COLO668 (cell line): ENCODE measurements at regions not wholly inside any gene's neighbourhood (a gene's known extent, or its start where the extent isn't known, plus 50 kb on each side); places are given as distances from the start of the nearest gene placed in this dataset.
"Not testable (repeated sequence)": the region's sequence is repeated elsewhere in the genome, so short reads cannot be mapped to it uniquely, and the experiment has no call there.

Experiments used
- DNase-seq: peaks from one replicate; lab custom pipeline; 2025; ENCODE audit not compliant: unreplicated experiment; lab: John Stamatoyannopoulos, UW

GRCh38 chr14:58878439-58879139 lies 240.8 kb downstream of the DACT1 start:
- DNase-seq, result no peak

- no peak for DNase-seq
Observed at GRCh38 chr14:58881433-58881832, 243.7 kb downstream of the DACT1 start.

- DNase-seq, result no peak
Observed at GRCh38 chr14:58882577-58883018, 244.8 kb downstream of the DACT1 start.

DNA sequence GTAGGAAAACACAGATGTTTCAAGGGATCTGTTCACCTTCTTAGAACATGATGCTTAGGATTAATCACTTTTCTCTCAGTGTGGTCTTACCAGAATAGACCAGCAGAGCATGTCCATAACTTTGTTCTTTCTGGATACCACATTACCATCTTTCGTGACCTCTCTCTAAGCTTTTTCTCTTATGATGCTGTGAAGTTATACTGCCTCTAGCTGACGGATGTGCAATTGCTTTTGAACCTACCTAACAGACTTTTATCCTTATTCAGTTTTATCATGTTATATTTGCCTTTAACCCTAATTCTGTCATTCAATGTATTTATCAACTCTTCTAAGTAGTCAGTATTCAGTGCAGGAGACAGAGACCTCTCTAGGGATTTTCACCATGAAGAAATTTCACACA lies 246.7 kb downstream of the DACT1 start:
- DNase-seq, result no peak

GRCh38 chr14:58887931-58888330 lies 250.2 kb downstream of the DACT1 start:
- no peak for DNase-seq

- DNase-seq, result no peak
Observed at GRCh38 chr14:58898655-58899316, 261.0 kb downstream of the DACT1 start.

- DNase-seq, result no peak
Observed at GRCh38 chr14:58899317-58899713, 261.6 kb downstream of the DACT1 start.

GRCh38 chr14:58901826-58902225 lies 264.1 kb downstream of the DACT1 start:
- no peak for DNase-seq

GRCh38 chr14:58904776-58905175 lies 267.0 kb downstream of the DACT1 start:
- no peak for DNase-seq

GRCh38 chr14:58907803-58908202 lies 270.0 kb downstream of the DACT1 start:
- no peak for DNase-seq

DNA sequence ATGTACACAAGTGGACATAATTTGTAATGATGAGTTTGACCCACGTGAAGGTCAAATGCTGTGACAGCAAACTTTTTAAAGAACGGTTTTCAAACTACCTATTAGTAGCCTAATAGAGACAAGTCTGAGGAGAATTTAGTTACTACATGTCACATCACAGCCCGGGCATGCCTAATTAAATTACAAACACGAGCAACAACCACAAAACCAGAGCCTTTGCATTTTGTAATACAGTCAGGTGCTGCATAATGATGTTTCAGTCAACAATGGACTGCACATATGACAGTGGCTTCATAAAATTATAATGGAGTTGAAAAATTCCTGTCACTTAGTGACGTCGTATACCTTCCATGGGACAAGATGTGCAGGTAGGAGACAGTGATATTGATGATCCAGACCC lies 274.5 kb downstream of the DACT1 start:
- DNase-seq, result no peak

GRCh38 chr14:58912799-58913432 lies 275.2 kb downstream of the DACT1 start:
- peak; percentile 17 for DNase-seq

DNA sequence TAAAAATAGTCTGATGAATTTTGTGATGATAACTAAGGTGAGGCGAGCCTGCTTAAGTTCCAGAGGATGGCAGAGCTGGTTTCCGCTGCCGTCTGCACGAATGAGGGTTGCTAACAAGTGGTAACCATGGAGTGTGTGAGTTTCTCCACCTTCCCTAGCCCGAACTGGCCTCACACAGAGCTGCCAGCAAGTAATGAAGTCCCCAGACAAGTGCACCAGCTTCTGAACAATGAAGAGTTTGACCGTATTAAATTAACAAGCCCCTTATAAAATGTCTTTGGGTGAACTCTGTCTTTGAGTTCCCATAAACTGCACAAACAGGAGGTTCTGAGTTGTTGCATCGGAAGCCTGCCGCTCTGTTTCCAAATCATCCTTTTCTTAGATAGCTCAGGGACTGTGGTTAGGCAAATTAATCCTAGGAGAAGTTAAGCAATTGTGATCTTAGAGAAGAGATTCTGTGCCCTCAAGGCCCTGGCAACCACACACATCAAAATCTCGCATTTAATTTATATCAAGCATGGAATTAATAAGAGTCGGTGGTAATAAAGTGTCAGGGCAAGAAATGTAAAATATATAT lies 274.1 kb upstream of the DAAM1 start:
- no peak for DNase-seq

GRCh38 chr14:58915646-58916045 lies 272.8 kb upstream of the DAAM1 start:
- no peak for DNase-seq

GRCh38 chr14:58918066-58918738 lies 270.3 kb upstream of the DAAM1 start:
- no peak for DNase-seq

DNA sequence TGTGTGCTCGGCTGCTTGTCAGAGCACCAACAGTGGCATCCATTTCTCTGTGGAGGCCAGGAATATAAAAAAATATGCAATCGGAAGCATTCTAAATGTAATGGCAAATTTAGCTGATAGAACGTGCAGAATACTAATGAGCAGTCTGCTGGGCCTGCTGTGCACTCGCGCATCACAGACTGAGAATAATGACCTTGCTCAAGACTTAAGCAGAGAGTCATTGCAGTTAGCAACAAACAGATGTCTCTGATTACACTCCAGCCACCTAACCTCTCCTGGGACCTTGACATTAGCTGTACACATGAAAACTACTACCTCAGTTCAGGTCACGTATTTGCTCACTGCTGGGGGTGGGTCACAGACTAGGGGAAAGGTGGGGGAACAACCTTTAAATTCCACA lies 269.2 kb upstream of the DAAM1 start:
- no peak for DNase-seq

DNA sequence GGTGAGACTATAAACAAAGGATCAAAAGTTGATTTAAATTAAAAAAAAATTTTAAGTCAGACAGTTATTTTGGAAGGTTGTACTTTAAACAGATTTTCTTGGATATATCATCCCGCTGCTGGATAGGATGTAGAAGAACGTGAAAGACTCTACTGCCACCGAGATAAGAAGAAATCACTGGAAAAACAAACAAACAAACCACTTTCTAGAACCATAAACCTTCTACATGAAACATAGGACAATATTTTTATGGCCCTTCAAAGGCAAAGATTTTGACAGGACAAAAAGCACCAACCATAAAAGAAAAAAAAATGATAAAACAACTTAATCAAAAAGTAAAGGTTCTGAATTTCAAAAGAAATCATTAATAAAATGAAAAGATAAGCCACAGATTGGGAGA lies 268.2 kb upstream of the DAAM1 start:
- no peak for DNase-seq

DNA sequence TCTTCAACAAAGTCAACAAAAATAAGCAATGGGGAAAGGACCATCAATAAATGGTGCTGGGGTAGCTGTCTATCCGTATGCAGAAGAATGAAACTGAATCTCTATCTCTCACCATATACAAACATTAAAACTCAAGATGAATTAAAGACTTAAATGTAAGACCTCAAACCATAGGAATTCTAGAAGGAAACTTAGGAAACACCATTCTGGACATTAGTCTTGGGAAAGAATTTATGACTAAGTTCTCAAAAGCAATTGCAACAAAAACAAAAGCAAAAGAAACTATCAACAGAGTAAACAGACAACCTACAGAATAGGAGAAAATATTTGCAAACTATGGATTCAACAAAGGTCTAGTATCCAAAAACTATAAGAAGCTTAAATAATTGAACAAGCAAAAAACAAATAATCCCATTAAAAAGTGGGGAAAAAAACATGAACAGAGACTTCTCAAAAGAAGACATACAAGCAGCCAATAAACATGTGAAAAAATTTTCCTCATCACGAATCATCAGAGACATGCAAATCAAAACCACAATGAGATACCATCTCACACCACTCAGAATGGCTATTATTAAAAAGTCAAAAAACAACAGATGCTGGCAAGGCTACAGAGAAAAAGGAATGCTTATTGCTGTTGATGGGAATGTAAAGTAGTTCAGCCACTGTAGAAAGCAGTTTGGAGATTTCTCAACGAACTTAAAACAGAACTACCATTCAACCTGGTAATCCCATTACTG lies 266.1 kb upstream of the DAAM1 start:
- not testable (repeated sequence) for DNase-seq

DNA sequence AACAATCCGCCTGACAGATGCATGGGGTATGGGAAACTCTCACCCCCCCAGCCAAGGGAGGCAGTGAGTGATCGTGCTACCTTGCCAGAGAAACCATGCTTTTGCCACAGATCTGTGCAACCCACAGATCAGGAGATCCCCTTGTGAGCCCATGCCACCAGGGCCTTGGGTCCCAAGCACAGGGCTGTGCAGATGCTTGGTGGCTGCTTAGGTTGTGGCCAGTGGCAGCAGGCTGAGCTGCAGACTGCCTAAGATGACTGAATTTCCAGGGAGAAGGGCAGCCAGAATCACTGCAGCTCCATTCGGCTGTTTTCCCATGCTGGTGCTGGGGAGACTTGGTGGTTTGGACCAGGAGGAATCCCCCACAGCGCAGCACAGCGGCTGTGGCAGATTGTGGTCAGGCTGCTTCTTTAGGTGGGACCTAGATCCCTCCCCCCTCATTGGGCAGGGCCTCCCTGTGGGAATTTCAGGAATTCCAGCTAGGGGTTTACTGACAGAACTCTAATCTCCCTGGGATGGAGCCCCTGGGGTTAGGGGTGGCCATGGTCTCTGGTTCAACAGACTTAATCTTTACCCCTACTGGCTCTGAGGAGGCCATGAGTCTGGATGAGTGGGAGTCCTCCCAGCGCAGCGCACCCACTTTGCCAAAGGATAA lies 264.6 kb upstream of the DAAM1 start:
- no peak for DNase-seq

- no peak for DNase-seq
Observed at GRCh38 chr14:58941629-58942028, 246.8 kb upstream of the DAAM1 start.
